DMS79 (cell line): ENCODE measurements at regions not wholly inside any gene's neighbourhood (a gene's known extent, or its start where the extent isn't known, plus 50 kb on each side); places are given as distances from the start of the nearest gene placed in this dataset.
"Not testable (repeated sequence)": the region's sequence is repeated elsewhere in the genome, so short reads cannot be mapped to it uniquely, and the experiment has no call there.

Experiments
- DNase-seq: peaks from one replicate; lab custom pipeline; 2025; lab: John Stamatoyannopoulos, UW

GRCh38 chr22:49014227-49015201 is 813.2 kb downstream of the BRD1 start:
- no peak for DNase-seq

GRCh38 chr22:49013707-49014106 is 814.0 kb downstream of the BRD1 start:
- DNase-seq: no peak

- DNase-seq: no peak
These were observed 814.8 kb downstream of the BRD1 start for GRCh38 chr22:49012712-49013395.

GRCh38 chr22:49011769-49012648 is 815.7 kb downstream of the BRD1 start:
- DNase-seq: no peak

GRCh38 chr22:49011379-49011768 is 816.3 kb downstream of the BRD1 start:
- DNase-seq: no peak

GRCh38 chr22:49010901-49011300 is 816.8 kb downstream of the BRD1 start:
- no peak for DNase-seq

GRCh38 chr22:49010070-49010863 is 817.4 kb downstream of the BRD1 start:
- DNase-seq: no peak

- no peak for DNase-seq
These were observed 818.2 kb downstream of the BRD1 start for GRCh38 chr22:49009359-49010063.

GRCh38 chr22:49008682-49009235 is 818.9 kb downstream of the BRD1 start:
- no peak for DNase-seq

GRCh38 chr22:49007013-49007653 is 820.5 kb downstream of the BRD1 start:
- DNase-seq: no peak

- DNase-seq: no peak
These were observed 821.3 kb downstream of the BRD1 start for GRCh38 chr22:49006207-49007012.

GRCh38 chr22:49005557-49005956 is 822.1 kb downstream of the BRD1 start:
- DNase-seq: no peak

- DNase-seq: no peak
These were observed 822.9 kb downstream of the BRD1 start for GRCh38 chr22:49004484-49005399.

GRCh38 chr22:48997605-48998004 is 830.1 kb downstream of the BRD1 start:
- not testable (repeated sequence) for DNase-seq

GRCh38 chr22:48993655-48994054 is 834.0 kb downstream of the BRD1 start:
- no peak for DNase-seq

- DNase-seq: no peak
These were observed 843.0 kb downstream of the BRD1 start for GRCh38 chr22:48984639-48985038.

GRCh38 chr22:48982321-48982905 is 845.3 kb downstream of the BRD1 start:
- DNase-seq: no peak
